Psoas muscle (tissue), 7 donors: ENCODE measurements at regions not wholly inside any gene's neighbourhood (a gene's known extent, or its start where the extent isn't known, plus 50 kb on each side); places are given as distances from the start of the nearest gene placed in this dataset.

Experiments
- ATAC-seq, 4 donors: fragments of 200-7000 bp; cut with Tn5 transposase; one replicate each; pipeline ENCODE4 v1.9.1; 2020; ENCODE audit warnings: moderate library complexity in 3 of 4, mild to moderate bottlenecking in 2 of 4
- DNase-seq, 2 donors: peaks; one replicate each; pipeline ENCODE4 v3.0.0-alpha.2; 2020
- H3K27ac ChIP-seq: fragments of 200-600 bp; one replicate; pipeline ENCODE4 v1.8.0; 2022
- H3K27me3 ChIP-seq, 3 donors: fragments of 200-600 bp in 1 of 3; one replicate each; pipeline versions ENCODE4 v1.6.1 to v1.8.0; 2013 to 2022; ENCODE audit warnings: low read length in 2 of 3, mild to moderate bottlenecking in 2 of 3, moderate library complexity in 1 of 3; ENCODE audit not compliant: insufficient read depth in 3 of 3
- H3K36me3 ChIP-seq, 2 donors: fragments of 200-600 bp in 1 of 2; one replicate each; pipeline versions ENCODE4 v1.6.1 to v1.8.0; 2013 to 2022; ENCODE audit warnings: low read depth in 1 of 2, mild to moderate bottlenecking in 1 of 2, moderate library complexity in 1 of 2; ENCODE audit not compliant: insufficient read depth in 1 of 2
- H3K4me1 ChIP-seq: fragments of 200-600 bp; one replicate; pipeline ENCODE4 v1.8.0; 2022
- H3K4me3 ChIP-seq: fragments of 200-600 bp; one replicate; pipeline ENCODE4 v1.8.0; 2022; ENCODE audit warnings: mild to moderate bottlenecking
- H3K9me3 ChIP-seq: fragments of 200-600 bp; one replicate; pipeline ENCODE4 v1.8.0; 2022
- CTCF ChIP-seq: fragments of 200-600 bp; IDR thresholded peaks from one replicate; pipeline ENCODE4 v1.8.0; 2022; ENCODE audit warnings: antibody characterized with exemption
- WGBS, 3 donors: extraction: QIAGEN DNeasy Blood & Tissue Kit; methylation state at CpG; one replicate each; pipeline versions ENCODE4 v1.1.6 to v1.1.7; 2013; 5-methylcytosine and 5-hydroxymethylcytosine counted together
- intact Hi-C, 2 donors: fragments of 100-400 bp; cut with DNase I; formaldehyde crosslinking; loops; one replicate each; pipeline versions ENCODE4 v1.11.0 to v1.14.2; 2022
- donor health status: healthy with polysubstance abuse.
- donor health status: DM: no; HTN: no; CAD: no; lungs with moderate emphysema.
- donor health status: Bipolar disorder and iron deficiency.
- donor health status: healthy.
- donor health status: DM: yes; HTN: yes; CAD: no.
- donor health status: DM: no; HTN: no; CAD: no.
- donor health status: DM: yes; HTN: yes; CAD: no.

- Histone ChIP-seq H3K4me3 (no peak overlapping the region), H3K4me1 (no peaks in the 10 kb centered on the region), H3K9me3 (no peaks in the 10 kb centered on the region), H3K27ac (no peak overlapping the region), H3K27me3 (no peaks in the 10 kb centered on the region), H3K36me3 (no peaks in the 10 kb centered on the region)
- DNase-seq: no peak
- ATAC-seq: no peak
- WGBS, 3 donors: 37 to 43% (median 42%) methylated on average over 9 of the region's 9 CpGs
- intact Hi-C loops: no loop called here
- no peak for TF ChIP-seq CTCF
Measured at GRCh38 chr12:92629349-92630065, 73.3 kb upstream of the PLEKHG7 start.

GRCh38 chr12:92628476-92628875, 74.3 kb upstream of the PLEKHG7 start:
- no peaks in the 10 kb centered on the region for H3K4me1 ChIP-seq
- no peak for ATAC-seq
- H3K27me3 ChIP-seq: no peaks in the 10 kb centered on the region
- TF ChIP-seq CTCF: no peak
- 92 to 100% (median 98%) methylated on average over 2 of the region's 2 CpGs for WGBS, 3 donors
- no peak overlapping the region for H3K27ac ChIP-seq
- no peaks in the 10 kb centered on the region for H3K9me3 ChIP-seq
- intact Hi-C loops: no loop called here
- no peak overlapping the region for H3K4me3 ChIP-seq
- no peak for DNase-seq
- no peaks in the 10 kb centered on the region for H3K36me3 ChIP-seq

GRCh38 chr12:92627511-92627910, 75.3 kb upstream of the PLEKHG7 start:
- 90 to 95% (median 93%) methylated on average over 2 of the region's 2 CpGs for WGBS, 3 donors
- no peak for ATAC-seq
- no peaks in the 10 kb centered on the region for H3K4me1 ChIP-seq

GRCh38 chr12:92625639-92626310, 77.0 kb upstream of the PLEKHG7 start:
- no peak overlapping the region for H3K27ac ChIP-seq
- DNase-seq (no peak), ATAC-seq (no peak)
- H3K36me3 ChIP-seq: no peaks in the 10 kb centered on the region
- 84 to 93% (median 88%) methylated on average over 3 of the region's 3 CpGs for WGBS, 3 donors
- intact Hi-C loops: no loop called here
- H3K9me3 ChIP-seq: no peaks in the 10 kb centered on the region
- no peaks in the 10 kb centered on the region for H3K27me3 ChIP-seq
- no peak for TF ChIP-seq CTCF
- H3K4me3 ChIP-seq: no peak overlapping the region
- H3K4me1 ChIP-seq: no peaks in the 10 kb centered on the region

More at GRCh38 chr12:92627511-92627910, 75.3 kb upstream of the PLEKHG7 start:
- no peaks in the 10 kb centered on the region for H3K36me3 ChIP-seq
- no peaks in the 10 kb centered on the region for H3K27me3 ChIP-seq
- DNase-seq: no peak
- H3K4me3 ChIP-seq: no peak overlapping the region
- no peak overlapping the region for H3K27ac ChIP-seq
- no peak for TF ChIP-seq CTCF
- no peaks in the 10 kb centered on the region for H3K9me3 ChIP-seq
- intact Hi-C loops: no loop called here
